Anterior cingulate cortex (tissue), 58 donors: ENCODE measurements at regions not wholly inside any gene's neighbourhood (a gene's known extent, or its start where the extent isn't known, plus 50 kb on each side); places are given as distances from the start of the nearest gene placed in this dataset.

ENCODE experiments used
- DNase-seq, 58 donors: peaks; one replicate each; lab custom pipeline; 2025; lab: John Stamatoyannopoulos, UW

DNA sequence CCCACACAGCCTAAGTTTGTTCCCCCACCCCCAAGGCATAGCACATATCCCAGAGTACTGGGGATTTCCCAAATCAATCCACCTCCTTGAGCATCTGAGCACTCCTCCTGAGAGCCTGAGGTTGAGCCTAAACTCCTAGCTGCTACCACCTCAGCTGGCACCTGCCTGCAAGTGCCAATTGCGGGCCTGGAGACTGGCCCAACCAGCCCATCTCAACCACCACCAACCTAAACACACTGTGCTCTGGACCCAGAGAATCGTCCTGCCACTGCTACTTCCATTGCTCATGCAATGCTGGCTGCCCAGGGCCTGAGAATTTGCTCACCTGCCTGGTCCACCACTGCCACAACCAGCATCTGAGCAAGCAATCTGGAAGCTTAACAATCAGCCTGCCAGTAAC lies 177.1 kb downstream of the FGF13 start:
- no peak for DNase-seq

- peak in 20 of 58 donors; percentile 0 to 26 (median 1) for DNase-seq
Observed at GRCh38 chrX:138519296-138519695, 192.2 kb downstream of the FGF13 start.

DNA sequence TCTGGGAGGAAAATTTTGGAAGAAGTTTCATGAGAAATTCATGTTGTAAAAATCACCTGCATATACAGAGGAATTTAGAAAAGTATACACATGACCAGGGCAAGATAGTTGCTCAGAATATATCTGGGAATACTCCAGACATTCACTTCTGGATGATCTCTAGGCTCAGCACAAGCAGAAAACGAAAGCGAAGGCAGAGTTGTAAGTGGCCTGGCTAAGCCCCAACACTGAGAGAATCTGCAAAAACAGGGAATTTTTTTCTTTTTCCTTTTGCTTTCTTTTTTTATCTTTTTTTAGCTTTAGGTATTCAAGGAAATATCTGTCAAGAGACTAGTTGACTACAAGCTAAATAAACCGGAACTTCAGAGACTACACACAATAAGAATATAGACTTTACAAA lies 207.2 kb downstream of the FGF13 start:
- no peak for DNase-seq

DNA sequence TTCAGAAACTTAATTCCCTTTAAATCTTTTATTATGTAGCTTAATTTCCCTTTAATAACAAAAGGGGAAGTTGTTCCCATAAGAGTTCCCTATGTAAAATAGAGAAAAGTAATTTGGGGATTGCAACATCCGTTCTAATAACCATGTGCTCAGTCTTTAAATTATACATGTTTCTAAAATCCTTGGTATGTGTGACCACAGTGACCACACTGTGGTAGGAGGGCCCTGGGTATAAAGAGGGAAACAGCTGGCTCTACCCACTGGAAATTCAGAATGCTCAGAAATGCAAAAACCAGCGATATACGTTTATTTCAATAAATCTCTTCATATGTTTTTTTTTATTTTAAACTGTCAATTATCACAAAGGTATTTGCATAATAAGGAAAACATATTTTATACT lies 219.1 kb downstream of the FGF13 start:
- no peak for DNase-seq

- no peak for DNase-seq
Observed at GRCh38 chrX:138487866-138488265, 223.7 kb downstream of the FGF13 start.

DNA sequence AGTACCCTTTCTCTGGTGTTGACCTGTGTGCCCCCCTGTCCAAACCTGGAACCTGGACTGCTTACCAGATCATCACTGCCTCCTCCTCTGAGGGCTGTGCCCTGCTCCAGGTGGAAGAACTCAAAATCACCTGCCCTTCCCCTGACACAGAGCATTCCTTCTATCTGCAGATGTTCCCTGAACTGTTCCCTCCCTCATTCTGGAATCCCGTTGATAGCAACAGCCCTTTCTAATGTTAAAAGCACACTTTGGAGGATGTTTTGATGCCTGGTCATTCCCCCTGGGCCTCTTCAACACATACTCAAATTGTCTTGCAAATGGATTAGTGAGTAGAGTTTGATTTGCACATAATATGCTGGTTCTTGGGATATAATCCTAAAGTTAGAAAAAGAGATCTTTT lies 225.8 kb downstream of the FGF13 start:
- no peak for DNase-seq

DNA sequence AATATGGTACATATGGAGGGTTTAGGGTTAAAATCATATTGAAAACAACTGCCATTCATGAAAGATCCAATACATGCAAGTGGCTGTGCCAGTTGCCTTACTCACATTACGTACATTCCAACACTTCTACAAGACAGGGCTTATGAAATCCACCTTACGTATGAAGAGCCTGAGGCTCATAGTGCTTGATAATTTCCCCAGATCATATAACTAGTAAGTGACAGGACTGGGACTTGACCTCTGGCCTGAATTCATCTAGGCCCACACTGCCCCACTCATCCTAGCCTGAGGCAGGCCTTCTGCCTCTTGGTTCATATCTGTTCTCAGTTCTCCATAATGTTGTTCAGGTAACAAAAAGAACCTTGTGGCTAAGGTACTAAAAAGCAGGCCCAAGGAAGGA lies 226.3 kb downstream of the FGF13 start:
- no peak for DNase-seq

DNA sequence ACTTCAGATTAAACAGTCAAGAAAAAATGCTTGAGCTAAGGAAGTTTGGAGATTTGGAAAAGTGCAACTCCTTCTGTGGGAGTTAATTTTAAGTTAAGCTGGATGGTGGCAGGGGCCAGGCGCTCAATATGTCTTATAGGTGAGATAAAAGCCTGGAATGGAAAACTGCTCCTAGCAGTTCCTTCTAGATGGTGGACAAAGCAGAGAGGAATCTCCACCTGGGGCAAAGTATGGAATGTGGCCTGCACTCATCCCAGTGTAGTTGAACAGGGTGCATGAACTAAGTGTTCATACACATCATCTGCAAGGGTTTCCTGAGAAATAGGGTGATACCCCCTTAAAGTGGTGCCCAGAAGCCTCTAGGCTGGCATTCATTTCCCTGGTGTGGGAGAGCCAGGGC lies 227.1 kb downstream of the FGF13 start:
- no peak for DNase-seq

DNA sequence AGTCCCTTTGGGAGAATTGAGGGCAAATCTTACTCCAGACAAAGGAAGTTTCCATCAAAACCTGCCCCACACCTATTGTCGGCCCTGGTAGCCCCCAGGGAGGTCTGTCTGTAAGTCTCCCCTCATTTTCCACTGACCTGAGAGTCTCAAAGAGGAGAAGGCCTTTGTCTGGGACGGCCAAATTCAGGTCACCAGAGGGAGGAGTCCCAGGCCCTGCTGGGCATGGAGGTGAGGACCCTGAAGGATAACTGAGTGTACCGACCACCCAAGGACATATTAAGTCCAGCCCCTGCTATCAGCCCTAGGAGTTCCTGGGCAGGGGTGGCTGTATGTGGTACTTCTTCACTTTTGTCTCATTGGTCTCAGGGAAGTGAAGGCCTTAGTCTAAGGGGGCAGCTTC lies 229.9 kb downstream of the FGF13 start:
- no peak for DNase-seq

DNA sequence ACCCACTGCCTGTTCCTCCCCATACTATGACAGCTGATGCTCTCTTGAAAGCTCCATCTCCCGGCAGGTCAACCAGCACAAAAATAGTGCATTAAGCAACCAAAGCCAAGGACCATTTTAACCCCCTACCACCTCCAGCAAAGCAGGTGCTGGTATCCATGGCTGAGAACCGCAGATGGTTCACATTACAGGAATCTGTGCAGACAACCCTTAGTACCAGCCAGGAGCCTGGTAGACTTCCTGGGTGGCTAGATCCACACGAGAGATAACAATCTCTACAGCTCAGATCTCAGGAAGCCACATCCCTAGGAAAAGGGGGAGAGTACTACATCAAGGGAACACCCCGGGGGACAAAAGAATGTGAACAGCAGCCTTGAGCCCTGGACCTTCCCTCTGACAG lies 248.0 kb downstream of the FGF13 start:
- no peak for DNase-seq
